Stimulated activated naive CD8-positive, alpha-beta T cell treated with anti-CD3 and anti-CD28 coated beads, Interleukin-15, amount 100 ng/mL, for 72 hours (primary cell): ENCODE measurements at regions not wholly inside any gene's neighbourhood (a gene's known extent, or its start where the extent isn't known, plus 50 kb on each side); places are given as distances from the start of the nearest gene placed in this dataset.

Experiments used
- ATAC-seq: fragments of 150-1000 bp; cut with Tn5 transposase; 2 replicates; pipeline ENCODE4 v1.10.0; 2021; ENCODE audit warnings: mild to moderate bottlenecking, moderate library complexity
- DNase-seq, 2 donors: peaks; one replicate each; pipeline ENCODE4 v3.0.0; 2021 to 2022
- H3K27ac Mint-ChIP-seq, 2 donors: one replicate each; pipeline ENCODE4 v1.8.0; 2022; ENCODE audit warnings: mild to moderate bottlenecking in 2 of 2, mixed read lengths in 2 of 2, moderate library complexity in 2 of 2
- H3K27me3 Mint-ChIP-seq: one replicate; pipeline ENCODE4 v1.8.0; 2022; ENCODE audit warnings: mixed read lengths
- H3K4me1 Mint-ChIP-seq: one replicate; pipeline ENCODE4 v1.8.0; 2022; ENCODE audit warnings: mild to moderate bottlenecking, mixed read lengths
- H3K4me3 Mint-ChIP-seq, 2 donors: one replicate each; pipeline ENCODE4 v1.8.0; 2022; ENCODE audit warnings: mild to moderate bottlenecking in 2 of 2, mixed read lengths in 2 of 2, moderate library complexity in 1 of 2
- H3K9me3 Mint-ChIP-seq, 2 donors: one replicate each; pipeline ENCODE4 v1.8.0; 2022; ENCODE audit warnings: mixed read lengths in 2 of 2

GRCh38 chr3:110846971-110847370 lies 224.6 kb upstream of the NECTIN3 start:
- H3K9me3 Mint-ChIP-seq = peaks cover 0 to 17% of the 10 kb centered on the region in 2 donors
- no peaks in the 10 kb centered on the region for H3K4me1 Mint-ChIP-seq
- no peak overlapping the region for H3K27ac Mint-ChIP-seq
- H3K4me3 Mint-ChIP-seq = no peak overlapping the region
- H3K27me3 Mint-ChIP-seq = peaks cover 8% of the 10 kb centered on the region
- DNase-seq (no peak), ATAC-seq (no peak)

DNA sequence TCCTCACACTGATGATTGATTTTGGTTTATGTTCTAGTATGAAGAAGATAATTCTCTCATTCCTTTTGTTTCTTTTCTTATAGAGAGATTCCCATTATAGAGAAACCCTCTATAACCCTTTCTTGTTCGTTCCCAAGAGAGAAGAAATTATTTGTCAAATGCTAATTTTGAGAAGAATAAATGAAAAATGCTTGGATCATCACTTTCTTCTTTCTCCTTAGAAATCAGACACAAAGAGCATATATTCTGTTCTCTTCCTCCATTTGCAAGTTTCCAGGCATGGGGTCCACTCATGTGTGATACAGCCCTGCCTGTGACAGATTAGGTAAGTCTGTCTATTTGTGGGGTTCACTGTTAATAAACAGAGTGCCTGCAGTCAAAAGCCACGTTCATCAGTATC lies 222.6 kb upstream of the NECTIN3 start:
- DNase-seq = no peak
- Mint-ChIP-seq H3K27ac (no peak overlapping the region), H3K9me3 (peaks cover 3 to 11% of the 10 kb centered on the region in 2 donors), H3K4me1 (no peaks in the 10 kb centered on the region), H3K27me3 (peaks cover 8% of the 10 kb centered on the region), H3K4me3 (no peak overlapping the region)
- no peak for ATAC-seq

GRCh38 chr3:110851736-110852135 lies 219.9 kb upstream of the NECTIN3 start:
- H3K9me3 Mint-ChIP-seq = peaks cover 0 to 3% of the 10 kb centered on the region in 2 donors
- ATAC-seq = no peak
- no peak for DNase-seq

DNA sequence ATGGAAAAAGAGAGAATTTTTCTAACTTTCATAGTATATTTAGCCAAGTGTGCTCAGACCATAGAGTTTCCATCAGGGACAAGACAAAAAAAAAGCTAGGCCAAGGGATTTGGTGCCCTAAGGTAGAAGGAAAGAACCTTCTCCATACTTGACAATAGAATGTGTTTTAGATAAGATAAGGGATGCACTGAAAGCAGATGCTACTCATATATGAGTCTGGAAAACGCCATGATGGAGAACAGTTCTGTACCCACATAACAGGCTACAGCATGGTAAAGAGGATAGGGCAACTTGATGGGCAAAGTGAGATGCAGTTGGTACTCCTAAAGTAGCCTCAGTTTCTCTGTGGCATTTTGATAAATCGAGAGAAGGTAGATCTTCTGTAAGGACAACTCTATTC lies 216.4 kb upstream of the NECTIN3 start:
- ATAC-seq (no peak), DNase-seq (no peak)
- Mint-ChIP-seq H3K27ac (no peak overlapping the region), H3K9me3 (peaks cover 0 to 3% of the 10 kb centered on the region in 2 donors), H3K27me3 (no peaks in the 10 kb centered on the region), H3K4me3 (no peak overlapping the region), H3K4me1 (no peaks in the 10 kb centered on the region)

More at GRCh38 chr3:110851736-110852135, 219.9 kb upstream of the NECTIN3 start:
- no peaks in the 10 kb centered on the region for H3K4me1 Mint-ChIP-seq
- H3K4me3 Mint-ChIP-seq = no peak overlapping the region
- H3K27me3 Mint-ChIP-seq = peaks cover 8% of the 10 kb centered on the region
- H3K27ac Mint-ChIP-seq = no peak overlapping the region

- ATAC-seq = no peak
- Mint-ChIP-seq H3K27ac (no peak overlapping the region), H3K4me1 (no peaks in the 10 kb centered on the region), H3K9me3 (peaks cover 0 to 3% of the 10 kb centered on the region in 2 donors), H3K4me3 (no peak overlapping the region), H3K27me3 (no peaks in the 10 kb centered on the region)
- DNase-seq = no peak
Observed at GRCh38 chr3:110856916-110857315, 214.7 kb upstream of the NECTIN3 start.

DNA sequence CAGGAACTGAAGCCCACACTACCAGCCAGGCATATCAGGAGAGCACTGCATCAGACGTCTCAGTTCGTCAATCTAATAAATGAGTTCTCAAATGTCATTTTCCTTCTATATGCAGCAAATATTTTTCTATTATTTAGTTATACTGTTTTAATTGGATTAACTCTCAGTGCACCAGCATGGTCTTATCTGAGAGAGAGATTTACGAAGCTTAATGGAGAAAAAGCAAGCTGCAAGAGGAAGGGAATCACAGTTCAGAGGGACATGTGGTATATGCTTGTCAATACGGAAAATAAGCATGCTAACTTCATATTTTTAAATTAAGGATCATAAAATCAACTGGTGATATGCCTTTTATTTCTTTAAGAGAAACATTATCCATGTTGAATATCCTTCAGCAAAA lies 213.1 kb upstream of the NECTIN3 start:
- H3K4me3 Mint-ChIP-seq = no peak overlapping the region
- H3K4me1 Mint-ChIP-seq = no peaks in the 10 kb centered on the region

DNA sequence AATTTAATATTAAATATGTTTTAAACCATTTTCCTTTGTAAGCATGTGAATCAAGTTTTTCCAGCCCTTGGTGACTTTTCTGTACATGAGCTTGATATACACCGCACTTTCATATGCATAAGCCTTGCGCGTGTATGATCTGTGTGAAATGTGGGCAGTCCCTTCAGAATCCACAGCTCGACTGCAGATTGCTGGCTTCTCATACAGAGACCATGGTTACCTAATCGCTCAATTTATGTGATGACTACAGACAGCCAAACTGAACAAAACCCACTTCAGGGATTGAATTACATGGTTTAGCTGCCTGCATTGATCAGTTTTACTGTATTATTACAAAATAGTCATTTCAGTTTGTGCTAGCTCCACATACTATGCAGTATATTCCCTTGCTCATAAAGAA lies 212.3 kb upstream of the NECTIN3 start:
- ATAC-seq (no peak), DNase-seq (no peak)
- Mint-ChIP-seq H3K27me3 (no peaks in the 10 kb centered on the region), H3K27ac (no peak overlapping the region), H3K4me3 (no peak overlapping the region), H3K4me1 (no peaks in the 10 kb centered on the region), H3K9me3 (no peaks in the 10 kb centered on the region)

More for the DNA sequence above, 213.1 kb upstream of the NECTIN3 start:
- Mint-ChIP-seq H3K27me3 (no peaks in the 10 kb centered on the region), H3K9me3 (peaks cover 0 to 3% of the 10 kb centered on the region in 2 donors), H3K27ac (no peak overlapping the region)
- no peak for DNase-seq
- ATAC-seq = no peak

- no peak overlapping the region for H3K4me3 Mint-ChIP-seq
- H3K27me3 Mint-ChIP-seq = no peaks in the 10 kb centered on the region
- H3K4me1 Mint-ChIP-seq = no peaks in the 10 kb centered on the region
- ATAC-seq (no peak), DNase-seq (no peak)
- no peaks in the 10 kb centered on the region for H3K9me3 Mint-ChIP-seq
- no peak overlapping the region for H3K27ac Mint-ChIP-seq
Observed at GRCh38 chr3:110859993-110860392, 211.6 kb upstream of the NECTIN3 start.

DNA sequence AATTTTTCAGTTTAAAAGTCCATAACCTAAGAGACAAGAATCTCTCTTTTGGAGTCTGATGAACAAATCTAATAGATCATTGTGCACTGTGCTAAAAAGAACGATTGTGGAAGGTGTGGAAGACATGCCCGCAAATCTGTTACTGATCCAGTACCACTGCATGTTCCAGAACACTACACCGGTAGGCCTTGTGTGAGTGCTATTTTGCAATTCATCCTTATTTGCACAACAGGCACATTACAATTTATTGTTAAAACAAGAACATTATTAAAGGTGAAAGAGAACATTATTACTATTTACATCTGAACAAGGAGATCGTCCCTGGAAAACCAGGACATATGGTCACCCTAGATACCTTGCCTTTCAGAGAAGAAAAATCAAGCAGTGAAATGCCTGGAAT lies 205.7 kb upstream of the NECTIN3 start:
- H3K4me1 Mint-ChIP-seq = no peaks in the 10 kb centered on the region
- no peak overlapping the region for H3K4me3 Mint-ChIP-seq
- no peaks in the 10 kb centered on the region for H3K27me3 Mint-ChIP-seq
- H3K9me3 Mint-ChIP-seq = no peaks in the 10 kb centered on the region
- DNase-seq = no peak
- no peak overlapping the region for H3K27ac Mint-ChIP-seq
- ATAC-seq = no peak

- H3K9me3 Mint-ChIP-seq = no peaks in the 10 kb centered on the region
- DNase-seq (no peak), ATAC-seq (no peak)
- H3K4me3 Mint-ChIP-seq = no peak overlapping the region
- no peaks in the 10 kb centered on the region for H3K27me3 Mint-ChIP-seq
- H3K27ac Mint-ChIP-seq = no peak overlapping the region
- no peaks in the 10 kb centered on the region for H3K4me1 Mint-ChIP-seq
Observed at GRCh38 chr3:110868106-110868505, 203.5 kb upstream of the NECTIN3 start.

DNA sequence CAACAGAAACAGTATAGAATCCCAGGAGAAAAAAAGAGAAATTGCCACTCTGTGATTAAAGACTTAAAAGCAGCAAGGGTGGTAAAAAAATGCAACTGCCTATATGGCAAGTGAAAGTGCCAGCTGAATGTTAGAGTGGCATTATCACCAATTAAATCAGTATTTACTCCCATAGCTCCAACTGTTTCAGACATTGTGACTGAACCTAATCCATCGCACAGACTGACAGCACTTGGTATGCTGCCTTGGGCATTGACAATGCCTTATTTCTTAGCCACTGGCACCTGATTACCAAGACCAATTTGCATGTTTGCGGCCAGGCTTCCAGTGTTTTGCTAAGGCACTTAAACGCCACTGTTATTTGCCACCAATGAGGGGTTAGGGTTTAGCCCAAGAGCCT lies 201.9 kb upstream of the NECTIN3 start:
- no peaks in the 10 kb centered on the region for H3K4me1 Mint-ChIP-seq
- peaks cover 8 to 9% of the 10 kb centered on the region in 2 donors for H3K9me3 Mint-ChIP-seq
- H3K4me3 Mint-ChIP-seq = no peak overlapping the region
- H3K27ac Mint-ChIP-seq = no peak overlapping the region
- no peak for DNase-seq
- peaks cover 11% of the 10 kb centered on the region for H3K27me3 Mint-ChIP-seq
- ATAC-seq = no peak

- peaks cover 9 to 11% of the 10 kb centered on the region in 2 donors for H3K9me3 Mint-ChIP-seq
- DNase-seq (no peak), ATAC-seq (no peak)
- no peak overlapping the region for H3K27ac Mint-ChIP-seq
- no peak overlapping the region for H3K4me3 Mint-ChIP-seq
- no peaks in the 10 kb centered on the region for H3K4me1 Mint-ChIP-seq
- H3K27me3 Mint-ChIP-seq = peaks cover 11% of the 10 kb centered on the region
Observed at GRCh38 chr3:110871869-110872268, 199.7 kb upstream of the NECTIN3 start.

DNA sequence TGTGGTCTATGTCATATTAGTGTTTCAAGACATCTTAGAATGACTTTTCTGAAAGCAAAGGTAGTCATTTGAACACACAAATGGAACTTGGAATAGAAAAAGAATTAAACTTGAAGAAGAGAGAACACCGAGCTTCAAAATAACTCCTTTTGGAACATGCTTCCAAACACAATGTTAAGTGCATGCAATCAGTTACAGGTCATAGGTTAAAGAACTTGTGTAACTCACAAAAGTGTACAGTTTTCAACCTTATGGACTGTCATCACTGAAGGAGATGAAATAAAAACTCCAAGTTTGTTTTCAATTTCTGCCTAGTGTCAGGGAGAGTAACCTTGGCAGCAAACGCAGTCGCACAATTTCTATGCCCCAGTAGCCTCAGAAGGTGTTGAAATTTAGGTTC lies 192.9 kb upstream of the NECTIN3 start:
- DNase-seq = no peak
- ATAC-seq = no peak
- H3K4me1 Mint-ChIP-seq = no peaks in the 10 kb centered on the region
- no peak overlapping the region for H3K4me3 Mint-ChIP-seq
- H3K9me3 Mint-ChIP-seq = peaks cover 9 to 11% of the 10 kb centered on the region in 2 donors
- H3K27me3 Mint-ChIP-seq = peaks cover 10% of the 10 kb centered on the region
- H3K27ac Mint-ChIP-seq = no peak overlapping the region

GRCh38 chr3:110881069-110881468 lies 190.5 kb upstream of the NECTIN3 start:
- peak; percentile 64 for ATAC-seq
- no peaks in the 10 kb centered on the region for H3K27me3 Mint-ChIP-seq
- no peak overlapping the region for H3K4me3 Mint-ChIP-seq
- H3K4me1 Mint-ChIP-seq = no peaks in the 10 kb centered on the region
- no peaks in the 10 kb centered on the region for H3K9me3 Mint-ChIP-seq
- H3K27ac Mint-ChIP-seq = no peak overlapping the region
- peak in 1 of 2 donors; percentile 13 for DNase-seq

DNA sequence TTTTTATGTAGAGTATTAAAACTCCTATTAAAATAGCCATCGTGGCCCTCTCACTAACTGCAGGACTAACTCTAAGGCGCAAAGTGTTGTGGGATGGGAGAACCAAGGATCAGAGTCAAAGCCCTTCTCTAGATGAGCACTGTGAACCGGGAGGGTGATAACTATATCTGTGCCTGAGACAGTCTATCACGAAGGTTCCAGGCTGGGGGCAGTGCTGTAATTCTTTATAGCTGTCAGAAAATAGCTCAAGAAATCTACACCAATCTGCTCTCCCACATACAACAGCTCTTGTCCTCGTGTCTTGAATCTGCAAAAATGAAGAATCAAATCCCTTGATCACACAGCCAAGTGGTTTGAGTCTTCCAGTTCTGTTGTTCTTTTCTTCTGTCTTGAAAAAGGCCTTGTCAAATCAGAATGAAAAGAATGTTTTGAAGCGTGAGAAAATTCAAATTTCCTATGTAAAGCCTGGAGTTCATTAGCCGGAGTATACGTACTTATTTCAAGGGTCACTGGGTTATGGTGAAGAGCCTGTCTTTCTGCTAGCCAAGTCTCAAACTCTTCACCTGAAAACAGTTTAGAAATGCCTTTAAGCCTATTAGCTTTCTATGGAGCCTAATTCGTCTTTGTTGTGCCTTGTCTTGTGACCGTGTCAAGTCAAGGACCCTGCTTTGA lies 185.3 kb upstream of the NECTIN3 start:
- no peak overlapping the region for H3K4me3 Mint-ChIP-seq
- ATAC-seq = no peak
- no peaks in the 10 kb centered on the region for H3K9me3 Mint-ChIP-seq
- no peak for DNase-seq
- H3K27me3 Mint-ChIP-seq = no peaks in the 10 kb centered on the region
- H3K4me1 Mint-ChIP-seq = no peaks in the 10 kb centered on the region
- no peak overlapping the region for H3K27ac Mint-ChIP-seq

DNA sequence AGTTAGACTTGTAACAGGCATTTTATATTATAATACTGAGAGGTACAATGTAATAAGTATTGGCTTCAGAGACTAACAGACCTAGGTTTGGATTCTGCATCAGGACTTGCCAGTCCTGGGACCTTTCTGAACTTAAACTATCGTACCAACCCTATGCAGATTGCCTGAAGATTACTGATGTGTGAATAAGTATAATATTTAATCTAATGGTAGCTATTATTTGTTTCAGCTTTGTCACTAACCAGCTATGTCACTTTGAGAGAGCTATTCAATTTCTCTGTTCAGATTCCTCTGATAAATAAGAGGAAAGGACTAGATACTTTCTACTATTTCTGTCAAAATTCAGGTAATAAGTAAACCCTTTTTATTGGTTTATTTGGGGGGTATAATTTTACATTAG lies 184.4 kb upstream of the NECTIN3 start:
- ATAC-seq (no peak), DNase-seq (no peak)
- Mint-ChIP-seq H3K27me3 (no peaks in the 10 kb centered on the region), H3K4me3 (no peak overlapping the region), H3K4me1 (no peaks in the 10 kb centered on the region), H3K27ac (peak overlapping the region in 1 of 2 donors; percentile 25), H3K9me3 (no peaks in the 10 kb centered on the region)
